ENCODE measurements at regions not wholly inside any gene's neighbourhood (a gene's known extent, or its start where the extent isn't known, plus 50 kb on each side); places are given as distances from the start of the nearest gene placed in this dataset.

GRCh38 chr5:93053825-93054224 lies 527.2 kb downstream of the NR2F1-AS1 start:
- no peak overlapping the region for H3K4me3 ChIP-seq
- H3K27ac ChIP-seq: no peak overlapping the region
- H3K9me3 ChIP-seq: no peaks in the 10 kb centered on the region
- ATAC-seq (no peak), DNase-seq (no peak)
- intact Hi-C loops (cut with DNase I): no loop called here
- no peaks in the 10 kb centered on the region for H3K27me3 ChIP-seq
- H3K36me3 ChIP-seq: no peaks in the 10 kb centered on the region
- H3K4me1 ChIP-seq: no peaks in the 10 kb centered on the region
- TF ChIP-seq CTCF (IDR thresholded peaks at IDR 0.05): no peak
- no peak for TF ChIP-seq POLR2A (IDR thresholded peaks at IDR 0.05)

DNA sequence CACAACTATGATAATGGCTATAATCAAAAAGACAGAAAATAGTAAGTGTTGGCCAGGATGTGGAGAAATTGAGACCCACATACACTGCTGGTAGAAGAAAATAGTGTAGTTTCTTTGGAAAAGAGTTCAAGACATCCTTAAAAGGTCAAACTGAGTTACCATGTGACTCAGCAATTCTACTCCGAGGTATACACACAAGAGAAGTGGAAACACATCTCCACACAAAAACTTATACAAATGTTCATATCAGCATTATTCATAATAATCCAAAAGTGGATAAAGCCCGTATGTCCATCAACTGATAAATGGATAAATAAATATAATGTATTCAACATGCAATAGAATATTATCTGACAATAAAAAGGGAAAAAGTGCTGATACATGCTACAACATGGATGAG lies 532.2 kb downstream of the NR2F1-AS1 start:
- no peak for TF ChIP-seq POLR2A (IDR thresholded peaks at IDR 0.05)
- no peak for TF ChIP-seq CTCF (IDR thresholded peaks at IDR 0.05)
- intact Hi-C loops (cut with DNase I): no loop called here
- no peaks in the 10 kb centered on the region for H3K4me1 ChIP-seq
- ATAC-seq (no peak), DNase-seq (no peak)
- no peaks in the 10 kb centered on the region for H3K36me3 ChIP-seq
- no peaks in the 10 kb centered on the region for H3K9me3 ChIP-seq
- H3K27ac ChIP-seq: no peak overlapping the region
- no peak overlapping the region for H3K4me3 ChIP-seq
- WGBS, 4 donors: 87 to 94% (median 88%) methylated on average over 2 of the region's 2 CpGs
- H3K27me3 ChIP-seq: no peaks in the 10 kb centered on the region

DNA sequence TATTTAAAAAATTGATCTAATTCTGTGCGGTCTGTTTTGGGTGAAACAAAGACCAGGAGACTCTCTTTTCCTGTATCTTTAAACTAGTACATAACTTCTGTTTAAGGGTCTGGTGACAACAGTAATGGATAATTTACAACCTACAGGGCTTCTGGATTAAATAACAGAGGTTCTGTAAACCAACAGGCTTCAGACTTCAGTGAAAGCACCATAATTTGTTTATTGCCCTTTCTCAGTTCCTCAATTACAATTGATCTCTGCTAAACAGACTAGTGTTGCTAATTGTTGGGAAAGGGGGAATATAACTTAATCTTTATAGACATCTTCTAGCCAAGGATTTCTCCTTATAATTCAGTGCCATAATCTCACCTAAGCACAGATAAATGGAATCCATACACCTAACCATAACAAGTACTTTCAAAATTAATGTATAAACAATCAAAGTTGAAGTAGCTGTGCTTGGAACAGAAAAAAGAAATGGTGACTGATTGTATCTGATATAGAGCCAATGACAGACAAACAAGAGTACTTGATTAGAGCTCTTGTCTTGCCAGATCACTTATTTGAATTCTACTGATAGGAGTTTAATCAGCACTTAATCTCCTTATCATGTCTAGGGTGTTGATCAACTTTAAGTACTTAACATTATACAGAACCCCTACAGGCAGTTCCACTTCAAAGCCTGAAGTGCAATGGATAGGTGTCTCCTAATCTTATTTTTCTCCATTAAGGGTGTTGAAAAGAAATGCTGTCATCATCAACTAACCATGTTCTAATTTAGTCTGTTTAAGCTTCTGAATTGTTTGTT lies 536.0 kb downstream of the NR2F1-AS1 start:
- H3K36me3 ChIP-seq: no peaks in the 10 kb centered on the region
- TF ChIP-seq CTCF (IDR thresholded peaks at IDR 0.05) (no peak), POLR2A (IDR thresholded peaks at IDR 0.05) (no peak)
- ATAC-seq: no peak
- 67 to 86% (median 75%) methylated on average over 1 of the region's 1 CpG for WGBS, 4 donors
- no peaks in the 10 kb centered on the region for H3K9me3 ChIP-seq
- H3K27ac ChIP-seq: no peak overlapping the region
- H3K27me3 ChIP-seq: no peaks in the 10 kb centered on the region
- H3K4me3 ChIP-seq: no peak overlapping the region
- DNase-seq: no peak
- intact Hi-C loops (cut with DNase I): no loop called here
- H3K4me1 ChIP-seq: no peaks in the 10 kb centered on the region

DNA sequence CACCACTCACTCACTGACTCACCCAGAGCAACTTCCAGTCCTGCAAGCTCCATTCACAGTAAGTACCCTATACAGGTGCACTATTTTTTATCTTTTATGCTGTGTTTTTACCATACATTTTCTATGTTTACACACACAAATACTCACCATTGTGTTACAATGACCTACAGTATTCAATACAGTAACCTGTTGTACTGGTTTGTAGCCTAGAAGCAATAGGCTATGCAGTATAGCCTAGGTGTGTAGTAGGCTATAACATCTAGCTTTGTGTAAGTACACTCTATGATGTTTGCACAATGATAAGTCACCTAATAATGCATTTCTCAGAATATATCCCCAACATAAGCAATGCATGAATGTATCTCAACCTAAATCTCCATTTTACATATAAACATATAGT lies 541.1 kb downstream of the NR2F1-AS1 start:
- ATAC-seq (no peak), DNase-seq (no peak)
- Histone ChIP-seq H3K4me3 (no peak overlapping the region), H3K4me1 (no peaks in the 10 kb centered on the region), H3K27ac (no peak overlapping the region), H3K36me3 (no peaks in the 10 kb centered on the region), H3K27me3 (no peaks in the 10 kb centered on the region), H3K9me3 (no peaks in the 10 kb centered on the region)
- TF ChIP-seq CTCF (IDR thresholded peaks at IDR 0.05) (no peak), POLR2A (IDR thresholded peaks at IDR 0.05) (no peak)
- intact Hi-C loops (cut with DNase I): no loop called here

All from heart left ventricle (tissue), 16 donors.